ENCODE measurements at regions not wholly inside any gene's neighbourhood (a gene's known extent, or its start where the extent isn't known, plus 50 kb on each side); places are given as distances from the start of the nearest gene placed in this dataset.

DNA sequence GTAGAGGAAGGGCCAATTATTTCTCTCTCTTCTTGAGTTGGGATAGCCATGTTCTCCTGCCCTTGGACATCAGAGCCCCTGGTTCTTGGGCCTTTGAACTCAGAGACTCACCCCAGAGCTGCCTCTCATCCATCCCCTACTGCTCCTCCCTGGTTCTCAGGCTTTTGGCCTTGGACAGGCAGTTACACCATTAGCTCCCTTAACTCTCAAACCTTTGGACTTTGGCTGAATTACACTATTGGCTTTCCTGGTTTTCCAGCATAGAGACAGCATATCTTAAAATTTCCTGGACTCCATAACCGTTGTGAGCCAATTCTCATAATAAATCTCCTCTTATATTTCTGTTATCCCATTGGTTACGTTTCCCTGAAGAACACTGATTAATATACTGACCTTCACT is 63.7 kb upstream of the CHL1 start:
- H3K27ac ChIP-seq = no peak overlapping the region
- TF ChIP-seq CTCF (IDR thresholded peaks at IDR 0.05) (no peak), ZFX (IDR thresholded peaks at IDR 0.05; ENCODE audit: borderline replicate concordance) (no peak)

DNA sequence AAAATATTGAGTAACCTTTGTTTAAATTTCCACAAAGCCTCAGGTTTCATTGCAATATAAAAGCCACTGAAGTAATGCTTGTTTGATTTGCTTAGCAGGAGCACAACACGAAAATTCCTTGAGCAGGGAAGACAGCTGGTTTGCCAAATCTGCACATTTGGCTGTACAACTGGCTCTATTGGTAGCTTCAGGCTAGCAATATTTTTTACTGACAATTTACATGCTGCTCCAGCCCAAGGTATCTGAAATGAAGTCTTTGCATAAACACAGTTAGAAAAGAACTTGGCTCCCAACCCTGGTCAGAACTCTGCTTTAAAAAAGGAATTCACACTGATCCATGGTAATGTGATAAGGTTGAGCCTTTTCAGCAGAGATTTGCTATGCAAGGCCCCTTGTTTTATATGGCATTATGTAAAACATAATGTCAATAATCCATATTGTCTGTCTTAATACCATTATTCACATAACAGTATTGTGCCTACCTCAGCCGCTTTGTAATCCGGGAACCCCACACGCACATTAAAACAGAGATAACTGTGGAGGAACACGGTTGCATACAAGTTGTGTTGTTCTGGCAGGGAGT is 55.7 kb upstream of the CHL1 start:
- no peak overlapping the region for H3K27ac ChIP-seq
- TF ChIP-seq ZFX (IDR thresholded peaks at IDR 0.05; ENCODE audit: borderline replicate concordance) (no peak), CTCF (IDR thresholded peaks at IDR 0.05) (no peak)
